Brain microvascular endothelial cell (primary cell): ENCODE measurements at regions not wholly inside any gene's neighbourhood (a gene's known extent, or its start where the extent isn't known, plus 50 kb on each side); places are given as distances from the start of the nearest gene placed in this dataset.

Experiments
- DNase-seq: peaks from one replicate; pipeline ENCODE4 v3.0.0-alpha.2; 2020
- H3K27ac ChIP-seq: fragments of 250-450 bp; sonication (Bioruptor Pico); 2 replicates; pipeline ENCODE4 v1.5.1; 2020; ENCODE audit warnings: mild to moderate bottlenecking, moderate library complexity
- H3K27me3 ChIP-seq: fragments of 250-450 bp; sonication (Bioruptor Pico); replicated peaks from 2 replicates; pipeline ENCODE4 v1.5.1; 2020; ENCODE audit warnings: mild to moderate bottlenecking
- H3K36me3 ChIP-seq: fragments of 250-450 bp; sonication (Bioruptor Pico); replicated peaks from 2 replicates; pipeline ENCODE4 v1.5.1; 2020; ENCODE audit warnings: mild to moderate bottlenecking
- H3K4me3 ChIP-seq: 2 replicates; pipeline ENCODE4 v1.5.1; 2011; ENCODE audit warnings: low read depth, mild to moderate bottlenecking, control low read depth, low read length, moderate library complexity
- CTCF ChIP-seq: IDR thresholded peaks from 2 replicates; pipeline ENCODE4 v1.5.1; 2011; ENCODE audit warnings: low read depth, mild to moderate bottlenecking, moderate library complexity, low read length, control low read depth, inconsistent platforms; ENCODE audit errors: missing control alignments
- in situ Hi-C: cut with HindIII; loops from 2 replicates; pipeline ENCODE4 v1.10.0; 2017; ENCODE audit warnings: low sequenced_read_pairs, low pct_ligation_motif_present

GRCh38 chr2:37590119-37590571 lies 81.3 kb downstream of the CDC42EP3 start:
- Histone ChIP-seq H3K27me3 (no peaks in the 10 kb centered on the region), H3K36me3 (no peaks in the 10 kb centered on the region), H3K4me3 (no peak overlapping the region), H3K27ac (peak overlapping the region; percentile 6)
- DNase-seq, result peak; percentile 37
- in situ Hi-C loops, result no loop called here
- TF ChIP-seq CTCF, result no peak
